G401.6 (cell line): ENCODE measurements at regions not wholly inside any gene's neighbourhood (a gene's known extent, or its start where the extent isn't known, plus 50 kb on each side); places are given as distances from the start of the nearest gene placed in this dataset.
"Not testable (repeated sequence)": the region's sequence is repeated elsewhere in the genome, so short reads cannot be mapped to it uniquely, and the experiment has no call there.

Source experiments
- FAIRE-seq: peaks from 2 replicates; lab custom pipeline; 2012; peaks lifted over from hg19 to GRCh38; lab: Jason Lieb, UNC

- no peak for FAIRE-seq
These were observed 161.0 kb downstream of the DDX1 start for GRCh38 chr2:15752552-15753232.

GRCh38 chr2:15753233-15753798 lies 161.6 kb downstream of the DDX1 start:
- FAIRE-seq, result no peak

GRCh38 chr2:15753811-15754702 lies 162.4 kb downstream of the DDX1 start:
- FAIRE-seq, result no peak

- FAIRE-seq, result no peak
These were observed 163.0 kb downstream of the DDX1 start for GRCh38 chr2:15754703-15755099.

- no peak for FAIRE-seq
These were observed 163.9 kb downstream of the DDX1 start for GRCh38 chr2:15755528-15755927.

- no peak for FAIRE-seq
These were observed 164.4 kb downstream of the DDX1 start for GRCh38 chr2:15756011-15756550.

- FAIRE-seq, result no peak
These were observed 165.5 kb downstream of the DDX1 start for GRCh38 chr2:15756882-15757819.

- FAIRE-seq, result no peak
These were observed 166.3 kb downstream of the DDX1 start for GRCh38 chr2:15757820-15758586.

GRCh38 chr2:15758848-15759247 lies 167.2 kb downstream of the DDX1 start:
- no peak for FAIRE-seq

GRCh38 chr2:15759385-15759784 lies 167.7 kb downstream of the DDX1 start:
- FAIRE-seq, result no peak

- FAIRE-seq, result not testable (repeated sequence)
These were observed 168.1 kb downstream of the DDX1 start for GRCh38 chr2:15759791-15760190.

- no peak for FAIRE-seq
These were observed 168.7 kb downstream of the DDX1 start for GRCh38 chr2:15760232-15760910.

GRCh38 chr2:15761056-15761455 lies 169.4 kb downstream of the DDX1 start:
- FAIRE-seq, result no peak

- FAIRE-seq, result no peak
These were observed 170.2 kb downstream of the DDX1 start for GRCh38 chr2:15761910-15762309.

GRCh38 chr2:15762449-15762848 lies 170.8 kb downstream of the DDX1 start:
- no peak for FAIRE-seq

- FAIRE-seq, result no peak
These were observed 171.6 kb downstream of the DDX1 start for GRCh38 chr2:15763106-15763821.

- FAIRE-seq, result no peak
These were observed 172.4 kb downstream of the DDX1 start for GRCh38 chr2:15763822-15764682.

- no peak for FAIRE-seq
These were observed 173.0 kb downstream of the DDX1 start for GRCh38 chr2:15764683-15765011.

- no peak for FAIRE-seq
These were observed 173.5 kb downstream of the DDX1 start for GRCh38 chr2:15765211-15765610.
